ENCODE measurements at regions not wholly inside any gene's neighbourhood (a gene's known extent, or its start where the extent isn't known, plus 50 kb on each side); places are given as distances from the start of the nearest gene placed in this dataset.

GRCh38 chr10:28058746-28059145 is 59.9 kb upstream of the ODAD2 start:
- DNase-seq, result no peak

GRCh38 chr10:28054228-28054860 is 55.5 kb upstream of the ODAD2 start:
- no peak for DNase-seq

- DNase-seq, result no peak
These were observed 50.4 kb upstream of the ODAD2 start for GRCh38 chr10:28049286-28049685.
